HG03575 (cell line): ENCODE measurements at regions not wholly inside any gene's neighbourhood (a gene's known extent, or its start where the extent isn't known, plus 50 kb on each side); places are given as distances from the start of the nearest gene placed in this dataset.

Source experiments
- ATAC-seq: cut with Tn5 transposase; IDR thresholded peaks from one replicate; pipeline ENCODE4 v1.9.1; 2021; ENCODE audit not compliant: unreplicated experiment, insufficient number of reproducible peaks, low FRiP score; ENCODE audit errors: extremely low read depth

GRCh38 chr18:67305466-67305865 lies 211.1 kb downstream of the DSEL start:
- ATAC-seq = no peak

- ATAC-seq = no peak
Measured at GRCh38 chr18:67302043-67302442, 214.5 kb downstream of the DSEL start.

GRCh38 chr18:67301592-67301991 lies 214.9 kb downstream of the DSEL start:
- ATAC-seq = no peak

- ATAC-seq = no peak
Measured at GRCh38 chr18:67300498-67300897, 216.0 kb downstream of the DSEL start.

GRCh38 chr18:67292814-67293213 lies 223.7 kb downstream of the DSEL start:
- no peak for ATAC-seq

GRCh38 chr18:67290421-67290820 lies 226.1 kb downstream of the DSEL start:
- ATAC-seq = no peak

GRCh38 chr18:67285583-67285982 lies 230.9 kb downstream of the DSEL start:
- ATAC-seq = no peak

GRCh38 chr18:67282796-67283195 lies 233.7 kb downstream of the DSEL start:
- no peak for ATAC-seq

- ATAC-seq = no peak
Measured at GRCh38 chr18:67281746-67282145, 234.8 kb downstream of the DSEL start.

- ATAC-seq = no peak
Measured at GRCh38 chr18:67280486-67281242, 235.9 kb downstream of the DSEL start.

- ATAC-seq = no peak
Measured at GRCh38 chr18:67279988-67280387, 236.5 kb downstream of the DSEL start.

GRCh38 chr18:67278984-67279383 lies 237.5 kb downstream of the DSEL start:
- ATAC-seq = no peak

GRCh38 chr18:67276638-67277037 lies 239.9 kb downstream of the DSEL start:
- no peak for ATAC-seq

- no peak for ATAC-seq
Measured at GRCh38 chr18:67273288-67273687, 243.2 kb downstream of the DSEL start.

- ATAC-seq = no peak
Measured at GRCh38 chr18:67269206-67269605, 247.3 kb downstream of the DSEL start.

- no peak for ATAC-seq
Measured at GRCh38 chr18:67268530-67268929, 248.0 kb downstream of the DSEL start.

GRCh38 chr18:67266246-67267237 lies 250.0 kb downstream of the DSEL start:
- no peak for ATAC-seq

- no peak for ATAC-seq
Measured at GRCh38 chr18:67265464-67266245, 250.9 kb downstream of the DSEL start.

- no peak for ATAC-seq
Measured at GRCh38 chr18:67261931-67262552, 254.5 kb downstream of the DSEL start.
